Activated T-cell treated with anti-CD3 and anti-CD28 coated beads, Interleukin-2, amount 50 U/mL, for 48 hours (primary cell): ENCODE measurements at regions not wholly inside any gene's neighbourhood (a gene's known extent, or its start where the extent isn't known, plus 50 kb on each side); places are given as distances from the start of the nearest gene placed in this dataset.

Source experiments
- DNase-seq, 2 experiments: peaks; one replicate each; pipeline ENCODE4 v3.0.0-alpha.2; 2020

- no peak for DNase-seq
These were observed 403.7 kb upstream of the ZNF608 start for GRCh38 chr5:125150041-125150669.

- DNase-seq = no peak
These were observed 404.9 kb upstream of the ZNF608 start for GRCh38 chr5:125151150-125151900.

GRCh38 chr5:125152044-125152443 is 405.6 kb upstream of the ZNF608 start:
- DNase-seq = no peak

GRCh38 chr5:125152461-125153189 is 406.2 kb upstream of the ZNF608 start:
- no peak for DNase-seq

- no peak for DNase-seq
These were observed 406.8 kb upstream of the ZNF608 start for GRCh38 chr5:125153231-125153630.

- DNase-seq = no peak
These were observed 408.1 kb upstream of the ZNF608 start for GRCh38 chr5:125154301-125155110.

GRCh38 chr5:125160787-125161502 is 414.5 kb upstream of the ZNF608 start:
- DNase-seq = no peak

GRCh38 chr5:125162714-125163113 is 416.3 kb upstream of the ZNF608 start:
- no peak for DNase-seq

GRCh38 chr5:125169396-125169795 is 423.0 kb upstream of the ZNF608 start:
- DNase-seq = no peak

- DNase-seq = no peak
These were observed 425.2 kb upstream of the ZNF608 start for GRCh38 chr5:125171641-125172040.

GRCh38 chr5:125175348-125176004 is 429.0 kb upstream of the ZNF608 start:
- DNase-seq = no peak

- DNase-seq = no peak
These were observed 429.6 kb upstream of the ZNF608 start for GRCh38 chr5:125176005-125176390.

- no peak for DNase-seq
These were observed 430.9 kb upstream of the ZNF608 start for GRCh38 chr5:125177340-125177739.

- no peak for DNase-seq
These were observed 433.2 kb upstream of the ZNF608 start for GRCh38 chr5:125179612-125180011.

- no peak for DNase-seq
These were observed 433.9 kb upstream of the ZNF608 start for GRCh38 chr5:125180231-125180829.

- DNase-seq = no peak
These were observed 434.7 kb upstream of the ZNF608 start for GRCh38 chr5:125181159-125181558.

- DNase-seq = no peak
These were observed 435.5 kb upstream of the ZNF608 start for GRCh38 chr5:125181955-125182354.

- DNase-seq = no peak
These were observed 439.3 kb upstream of the ZNF608 start for GRCh38 chr5:125185740-125186139.

- no peak for DNase-seq
These were observed 440.5 kb upstream of the ZNF608 start for GRCh38 chr5:125186911-125187375.

GRCh38 chr5:125189531-125189941 is 443.1 kb upstream of the ZNF608 start:
- DNase-seq = no peak
